Breast epithelium (tissue), 3 donors: ENCODE measurements at regions not wholly inside any gene's neighbourhood (a gene's known extent, or its start where the extent isn't known, plus 50 kb on each side); places are given as distances from the start of the nearest gene placed in this dataset.

ENCODE experiments used
- CTCF ChIP-seq, 3 donors: fragments of 450-650 bp; IDR thresholded peaks; one replicate each; pipeline ENCODE4 v1.5.1; 2016 to 2017; ENCODE audit warnings: antibody characterized with exemption in 3 of 3, mild to moderate bottlenecking in 3 of 3, moderate library complexity in 3 of 3
- POLR2A ChIP-seq: fragments of 450-650 bp; IDR thresholded peaks from one replicate; pipeline ENCODE4 v1.6.1; 2016; ENCODE audit warnings: antibody characterized with exemption, mild to moderate bottlenecking, moderate library complexity
- POLR2AphosphoS5 ChIP-seq, 3 donors: sonication (generic); formaldehyde crosslinking; IDR thresholded peaks; one replicate each; pipeline ENCODE4 v1.6.1; 2017; ENCODE audit warnings: antibody characterized with exemption in 3 of 3

DNA sequence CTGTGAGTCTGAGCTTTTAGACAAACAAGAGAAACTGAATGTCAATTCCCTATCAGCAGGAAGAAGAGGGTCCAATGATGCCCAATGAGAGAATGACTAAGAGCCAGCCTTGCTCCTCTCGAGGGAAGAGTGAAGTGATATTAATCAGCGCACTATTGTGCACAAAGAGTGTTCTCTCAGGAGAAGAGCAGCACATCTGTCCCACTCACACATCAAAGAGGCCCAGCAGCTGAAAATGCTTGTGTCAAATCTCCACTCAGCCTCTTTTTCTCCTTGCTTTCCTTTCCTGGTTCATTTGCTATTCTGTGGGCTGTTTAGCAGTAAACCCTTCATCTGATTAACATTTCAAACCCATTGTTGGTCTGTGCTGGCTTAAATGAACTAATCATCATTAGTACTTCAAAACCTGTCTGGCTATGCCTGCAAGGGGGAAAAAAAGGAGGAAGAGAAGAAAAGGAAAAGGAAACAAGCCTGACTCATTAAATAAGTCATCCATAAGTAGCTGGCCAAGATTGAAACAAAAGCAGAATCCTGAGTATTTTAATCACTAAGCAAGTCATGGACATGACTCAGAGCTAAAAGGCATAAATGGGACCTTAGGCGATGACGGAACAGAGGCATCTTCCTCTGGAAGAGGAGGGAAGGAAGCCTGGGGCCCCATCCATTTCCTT is 912.7 kb downstream of the TUSC7 start:
- TF ChIP-seq CTCF (IDR thresholded peaks at IDR 0.05) (no peak), POLR2A (no peak), POLR2AphosphoS5 (IDR thresholded peaks at IDR 0.05) (no peak)
